GM18858 (cell line): ENCODE measurements at regions not wholly inside any gene's neighbourhood (a gene's known extent, or its start where the extent isn't known, plus 50 kb on each side); places are given as distances from the start of the nearest gene placed in this dataset.
"Not testable (repeated sequence)": the region's sequence is repeated elsewhere in the genome, so short reads cannot be mapped to it uniquely, and the experiment has no call there.

ENCODE experiments used
- ATAC-seq: cut with Tn5 transposase; IDR thresholded peaks from one replicate; pipeline ENCODE4 v1.9.1; 2021; ENCODE audit not compliant: unreplicated experiment

DNA sequence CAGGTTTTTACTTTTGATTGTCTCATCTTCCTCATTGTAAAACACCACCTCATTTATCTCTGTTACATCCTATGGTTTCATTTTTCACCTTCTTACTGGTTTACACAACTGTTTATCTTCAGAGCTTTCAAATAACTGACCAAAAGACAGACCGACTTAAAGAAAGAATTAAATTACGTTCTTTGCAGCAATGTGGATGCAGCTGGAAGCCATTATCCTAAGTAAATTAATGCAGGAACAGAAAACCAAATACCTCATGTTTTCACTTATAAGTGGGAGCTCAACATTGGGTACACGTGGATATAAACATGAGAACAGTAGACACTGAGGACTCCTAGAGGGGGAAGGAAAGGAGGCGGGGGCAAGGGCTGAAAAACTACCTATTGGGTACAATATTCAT is 729.0 kb upstream of the USP15 start:
- ATAC-seq: no peak

DNA sequence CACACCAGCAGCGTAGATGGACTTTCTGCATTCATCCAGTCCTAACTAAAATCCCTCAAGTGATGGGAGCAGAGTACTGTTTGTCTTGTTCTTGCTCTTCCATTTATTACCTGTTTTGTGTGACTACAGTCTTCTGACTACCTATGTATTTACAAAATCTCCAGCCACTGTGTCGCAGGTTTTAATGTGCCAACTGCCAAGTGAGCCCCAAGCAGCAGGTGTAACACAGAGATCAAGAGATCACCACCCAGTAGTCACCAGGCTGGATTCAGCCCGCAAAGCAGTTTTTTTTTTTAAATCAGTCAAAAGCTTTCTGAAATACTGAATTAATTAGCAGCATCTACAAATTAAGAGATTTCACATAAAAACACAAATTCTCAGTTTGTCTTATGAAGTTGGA is 724.1 kb upstream of the USP15 start:
- no peak for ATAC-seq

DNA sequence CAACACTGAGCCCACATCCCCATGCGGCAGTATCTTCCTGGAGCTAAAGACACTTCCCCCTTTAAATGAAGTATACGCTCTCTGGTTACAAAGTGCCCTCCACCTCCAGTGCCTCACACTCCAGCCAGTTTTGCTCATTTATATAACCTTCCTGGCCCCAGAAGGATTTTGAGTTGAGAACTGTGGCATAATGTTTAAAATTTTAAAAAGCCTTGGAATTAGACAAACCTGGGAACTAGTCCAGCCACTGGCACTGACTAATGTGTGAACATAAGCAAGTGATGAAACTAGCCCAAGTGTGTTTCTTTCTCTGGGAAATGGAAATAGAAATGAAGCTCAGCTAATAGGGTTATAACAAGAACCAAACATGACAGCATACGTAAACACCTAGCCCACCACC is 723.7 kb upstream of the USP15 start:
- ATAC-seq: no peak

DNA sequence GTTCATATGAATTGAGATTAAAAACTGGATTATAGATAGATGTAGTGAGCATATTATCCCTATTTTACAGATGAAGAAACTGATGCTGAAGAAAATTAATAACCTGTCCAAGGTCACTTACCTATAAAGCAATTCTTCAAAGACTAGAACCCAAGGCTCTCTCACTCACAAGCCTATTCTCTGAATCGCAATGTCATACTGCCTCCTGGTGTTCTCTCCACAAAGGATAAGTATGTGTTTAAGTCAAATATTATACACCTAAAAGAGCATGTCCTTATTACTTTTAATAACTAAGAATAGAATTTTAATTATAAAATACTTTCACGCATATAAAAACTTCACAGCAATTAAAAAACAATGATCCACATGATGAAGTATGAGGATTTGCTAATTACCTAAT is 721.3 kb upstream of the USP15 start:
- no peak for ATAC-seq

DNA sequence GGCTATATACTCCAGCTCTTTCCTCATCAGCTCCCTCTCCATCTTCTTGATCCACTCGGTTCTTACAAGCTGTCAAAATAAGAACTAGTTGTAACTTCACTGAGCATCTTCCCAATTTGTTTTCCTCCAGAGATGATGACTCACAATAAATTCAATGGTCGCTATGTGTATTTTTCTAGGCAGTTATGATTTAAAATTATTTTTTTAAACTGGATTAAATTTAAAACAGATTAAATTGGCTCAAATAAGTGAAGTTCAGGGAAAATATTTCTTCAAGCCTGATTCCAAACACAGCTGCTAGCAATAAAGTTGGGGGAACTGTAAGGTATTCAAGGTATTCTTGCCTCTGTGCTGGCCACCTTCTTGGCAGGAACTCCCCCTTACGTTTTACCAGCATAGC is 717.7 kb upstream of the USP15 start:
- no peak for ATAC-seq

DNA sequence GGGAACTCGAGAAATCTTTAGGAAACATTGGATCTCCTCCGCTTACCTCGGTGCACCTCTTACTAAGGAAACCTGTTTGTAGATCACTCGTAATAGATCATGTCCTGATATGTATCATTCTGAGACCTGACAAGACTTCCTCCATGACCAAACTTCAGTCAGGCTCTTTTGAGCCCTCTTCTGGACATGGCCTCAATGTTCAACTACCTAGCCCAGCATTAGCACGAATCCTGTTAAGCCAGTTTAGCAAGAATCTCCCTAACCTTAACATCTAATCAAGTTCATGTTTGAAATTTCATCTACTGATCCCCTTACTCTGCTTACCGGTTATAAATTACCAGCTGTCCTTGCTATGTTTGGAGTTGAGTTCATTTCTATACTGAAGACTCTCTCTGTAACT is 713.9 kb upstream of the USP15 start:
- ATAC-seq: no peak

DNA sequence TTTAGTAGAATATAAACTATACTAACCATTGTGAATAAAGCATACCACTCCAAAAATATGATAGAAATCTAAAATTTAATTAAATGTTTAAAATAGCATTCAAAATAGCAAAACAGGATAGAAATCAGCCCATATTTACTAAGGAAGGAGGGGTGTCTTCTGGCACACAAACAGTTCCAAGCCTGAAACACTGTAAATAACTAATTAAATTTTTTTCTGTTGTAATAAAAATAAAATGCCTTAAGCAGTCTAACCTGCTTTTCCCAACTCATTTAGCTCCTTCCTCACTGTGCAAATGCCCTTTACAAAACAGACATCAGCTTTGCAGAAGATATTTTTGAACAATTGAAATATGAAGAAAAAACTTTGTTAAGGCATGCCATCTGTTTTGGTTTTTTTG is 707.1 kb upstream of the USP15 start:
- ATAC-seq: no peak

DNA sequence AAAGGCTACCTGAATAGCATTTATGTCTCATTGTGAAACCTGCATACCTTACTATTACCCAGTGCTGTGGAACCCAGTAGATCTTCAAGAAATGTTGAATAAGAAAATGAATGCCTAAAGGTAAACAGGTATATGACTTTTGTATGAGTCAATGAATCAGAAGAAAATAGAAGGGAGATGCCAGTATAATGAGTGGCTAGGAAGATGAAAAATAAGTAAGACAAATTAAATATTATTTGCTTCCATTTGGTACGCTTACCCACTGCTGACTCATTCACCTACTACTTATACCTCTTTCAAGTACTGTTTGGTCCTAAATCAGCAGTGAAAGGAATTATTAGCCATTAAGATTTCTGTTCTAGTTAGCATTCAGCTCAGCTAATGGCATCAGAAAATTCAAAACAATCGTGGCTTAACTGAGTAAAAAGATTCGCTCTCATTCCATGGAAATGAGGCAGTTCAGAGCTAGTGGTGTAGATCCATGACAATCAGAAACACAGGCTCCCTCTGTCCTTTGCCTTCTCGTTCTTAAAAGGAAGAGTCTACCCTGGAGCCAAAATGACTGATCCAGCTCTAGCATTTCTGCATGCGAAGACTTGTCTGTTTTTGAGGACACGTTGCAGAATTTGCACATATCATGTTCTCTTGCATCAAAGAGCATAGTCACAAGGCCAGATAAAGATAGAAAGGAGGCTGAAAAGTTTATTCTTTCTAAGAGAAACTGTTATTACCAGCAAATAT is 705.8 kb upstream of the USP15 start:
- ATAC-seq: no peak

DNA sequence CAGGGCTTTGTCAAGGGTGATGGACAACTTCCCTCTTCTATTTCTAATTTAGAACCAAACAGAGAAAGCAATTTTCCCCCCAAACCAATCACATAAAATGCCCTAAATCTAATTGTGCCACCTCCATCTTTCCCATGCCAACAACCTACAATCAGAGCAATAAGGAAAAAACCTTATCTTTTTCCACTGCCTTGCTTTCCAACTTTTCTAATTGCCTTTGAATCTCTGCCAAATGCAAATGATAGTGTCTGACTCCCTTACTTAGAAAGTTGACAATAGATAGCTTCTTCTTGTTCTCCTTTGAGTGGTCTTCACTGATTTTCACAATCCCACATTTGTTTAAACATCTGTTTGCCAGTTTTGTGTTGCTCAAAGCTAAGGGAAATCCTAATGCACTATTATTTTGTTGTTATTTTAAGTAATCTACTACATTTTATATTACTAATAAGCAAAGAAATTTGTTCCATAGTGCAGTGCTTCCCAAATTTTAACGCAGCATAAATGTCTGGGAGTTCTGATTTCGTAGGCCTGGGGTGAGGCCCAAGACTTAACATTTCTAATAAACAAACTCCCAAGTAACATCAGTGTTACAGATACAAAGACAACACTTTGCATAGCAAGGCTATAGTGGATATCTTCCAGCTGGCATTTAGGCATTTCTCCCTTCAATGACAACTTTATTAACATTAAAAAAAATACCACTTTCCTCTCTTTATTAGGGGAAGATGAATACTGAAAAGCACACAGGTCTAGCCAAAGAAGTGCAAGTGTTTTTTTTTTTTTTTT is 696.3 kb upstream of the USP15 start:
- no peak for ATAC-seq

DNA sequence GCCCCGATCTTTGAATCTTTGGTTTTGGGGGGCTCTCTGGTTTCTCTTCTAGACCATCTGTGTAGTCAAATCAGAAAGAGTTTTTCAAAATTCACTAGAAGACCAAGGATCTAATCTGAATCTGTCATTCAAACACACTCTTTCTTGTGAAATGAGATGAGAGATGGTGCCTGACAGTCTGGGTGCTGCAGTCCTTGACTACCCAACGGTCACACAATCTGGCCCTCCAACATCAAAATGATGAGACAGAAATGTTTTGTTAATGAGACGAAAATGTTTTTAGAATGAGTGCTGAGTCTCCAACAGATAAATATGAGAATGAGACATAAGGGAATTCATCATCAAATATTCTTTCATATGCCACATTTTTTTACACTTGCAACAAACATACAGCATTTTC is 695.7 kb upstream of the USP15 start:
- ATAC-seq: no peak

DNA sequence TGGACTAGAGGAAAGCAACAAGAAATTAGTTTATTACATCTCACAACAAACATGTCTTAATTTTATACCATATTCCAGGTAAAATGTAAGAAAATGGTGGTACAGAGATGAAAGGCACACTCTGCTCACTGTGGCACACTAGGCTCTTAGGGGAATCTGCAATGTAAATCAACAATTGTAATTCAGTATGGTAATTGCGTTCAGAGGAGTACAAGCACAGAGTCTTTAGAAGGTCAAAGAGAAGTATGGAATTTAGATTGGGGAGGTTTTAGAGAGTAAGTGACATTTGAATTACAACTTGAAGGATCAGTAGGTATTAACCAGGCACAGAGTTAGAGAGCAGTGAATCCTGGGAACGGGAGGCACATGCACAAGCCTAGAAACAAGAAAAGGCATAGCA is 694.0 kb upstream of the USP15 start:
- ATAC-seq: no peak

DNA sequence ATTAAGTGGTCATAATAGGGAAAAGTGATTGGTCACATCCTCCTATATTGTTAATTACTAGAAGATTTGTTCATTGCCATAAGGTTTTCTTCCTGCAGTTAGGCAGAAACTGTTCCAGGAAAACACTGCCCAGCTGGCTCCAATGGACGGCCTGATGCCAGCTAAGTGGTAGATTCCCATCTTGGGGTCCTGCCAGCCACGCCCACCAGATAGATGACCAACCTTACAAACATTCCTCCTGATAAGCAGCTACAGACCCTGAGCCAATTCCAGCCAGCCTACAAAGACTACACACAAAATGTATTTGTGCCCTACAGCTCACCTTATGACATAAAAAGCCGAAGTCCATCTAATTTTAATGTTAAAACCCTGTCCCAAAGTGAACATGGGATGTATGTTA is 685.9 kb upstream of the USP15 start:
- no peak for ATAC-seq

DNA sequence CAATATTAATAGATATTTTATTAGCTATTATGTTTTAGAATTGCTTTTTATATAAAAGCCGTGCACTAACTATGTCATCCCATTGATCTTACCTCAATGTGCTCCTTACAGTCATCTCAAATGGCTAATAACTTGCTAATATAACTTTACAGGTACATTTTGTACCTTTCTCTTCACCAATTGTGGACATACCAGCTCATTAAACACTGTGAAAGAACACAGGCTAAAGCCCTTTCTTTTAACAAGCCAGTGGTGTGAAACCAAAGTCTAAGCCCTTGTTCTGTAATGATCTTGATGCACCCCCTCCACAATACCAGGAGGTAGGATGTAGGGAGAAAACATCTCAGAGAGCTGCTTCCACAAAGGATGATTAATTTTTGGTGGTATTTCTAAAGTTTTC is 675.3 kb upstream of the USP15 start:
- no peak for ATAC-seq

DNA sequence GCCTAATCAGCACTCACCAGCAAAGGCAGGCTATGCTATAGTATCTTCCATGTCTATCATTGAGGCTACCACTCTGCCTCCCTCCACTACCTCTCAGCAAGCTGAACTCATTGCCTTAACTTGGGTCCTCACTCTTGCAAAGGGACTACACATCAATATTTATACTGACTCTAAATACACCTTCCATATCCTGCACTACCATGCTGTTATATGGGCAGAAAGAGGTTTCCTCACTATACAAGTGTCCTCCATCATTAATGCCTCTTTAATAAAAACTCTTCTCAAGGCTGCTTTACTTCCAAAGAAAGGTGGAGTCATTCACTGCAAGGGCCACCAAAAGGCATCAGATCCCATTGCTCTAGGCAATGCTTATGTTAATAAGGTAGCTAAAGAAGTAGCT is 669.3 kb upstream of the USP15 start:
- ATAC-seq: not testable (repeated sequence)

DNA sequence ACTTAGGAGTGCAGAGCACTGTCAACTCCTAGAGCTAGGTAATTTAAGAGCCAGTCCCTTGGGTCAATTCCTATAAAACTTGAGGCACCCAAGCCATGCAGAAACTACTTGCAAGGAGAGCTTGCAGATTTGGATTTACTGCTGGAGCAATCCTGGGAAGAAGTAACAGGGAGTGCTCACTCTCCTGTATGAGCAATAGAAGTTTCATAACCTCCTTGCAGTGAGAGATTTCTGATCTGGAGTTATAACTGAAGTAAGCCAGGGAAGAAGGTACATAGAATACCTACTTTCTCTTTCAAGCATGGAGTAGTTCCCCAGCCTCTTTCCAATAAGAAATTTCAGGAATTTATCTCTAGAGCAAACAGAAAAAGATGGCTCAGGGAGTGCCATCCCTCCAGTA is 650.1 kb upstream of the USP15 start:
- ATAC-seq: no peak

DNA sequence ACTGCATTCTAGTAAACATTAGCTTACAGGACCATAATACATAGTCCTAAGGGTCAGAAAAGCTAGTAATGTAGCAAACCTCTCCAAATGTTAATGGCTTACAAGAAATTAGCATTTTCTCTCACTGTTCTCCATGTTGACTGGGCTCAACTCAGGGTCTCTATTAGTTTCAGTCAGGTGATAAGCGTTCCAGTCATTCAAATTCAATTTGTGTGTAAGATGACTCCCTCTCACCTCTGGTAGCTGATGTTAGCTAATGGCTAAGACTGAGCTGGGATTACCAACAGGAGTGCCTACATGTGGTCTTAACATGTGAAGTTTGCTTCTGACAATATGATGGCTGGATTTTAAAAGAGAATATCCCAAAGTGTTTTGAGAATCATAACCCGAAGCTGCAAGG is 630.5 kb upstream of the USP15 start:
- ATAC-seq: no peak

DNA sequence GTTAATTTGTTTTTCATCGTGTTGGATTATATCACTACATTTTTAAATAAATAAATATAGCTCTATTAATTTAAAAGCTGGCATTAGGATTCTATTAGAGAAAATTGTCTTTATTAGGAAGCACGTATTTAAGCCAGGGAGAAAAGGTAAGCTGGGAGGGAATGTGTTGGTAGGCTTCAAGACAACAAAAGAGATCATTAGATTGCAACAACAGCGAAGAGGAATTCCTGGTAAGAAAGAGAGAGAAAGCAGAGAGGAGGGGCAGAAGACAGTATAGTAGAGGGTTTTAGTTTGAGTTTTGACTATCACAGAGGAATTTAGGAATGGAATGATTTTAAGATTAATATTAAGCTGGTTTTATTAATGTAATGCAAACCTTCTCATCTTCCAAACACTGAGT is 613.6 kb upstream of the USP15 start:
- no peak for ATAC-seq

DNA sequence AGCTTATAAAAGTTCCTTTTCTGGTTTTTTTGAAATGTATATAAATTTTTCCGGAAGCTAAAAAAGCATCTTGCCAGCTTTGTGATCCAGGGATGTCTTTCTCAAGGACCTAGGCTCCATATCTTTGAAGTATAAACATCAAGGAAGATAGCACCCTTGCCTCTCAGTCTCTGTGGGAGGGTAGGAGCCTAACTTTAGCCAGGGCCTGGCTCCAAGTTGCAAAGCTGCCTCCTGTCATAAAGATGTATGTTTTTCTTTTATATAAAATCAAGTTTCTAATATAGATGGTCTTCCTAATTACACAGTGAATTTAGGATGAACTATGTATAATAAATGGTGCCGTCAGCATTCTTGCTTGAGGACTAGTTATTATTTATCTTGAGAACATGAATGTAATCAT is 612.6 kb upstream of the USP15 start:
- no peak for ATAC-seq

DNA sequence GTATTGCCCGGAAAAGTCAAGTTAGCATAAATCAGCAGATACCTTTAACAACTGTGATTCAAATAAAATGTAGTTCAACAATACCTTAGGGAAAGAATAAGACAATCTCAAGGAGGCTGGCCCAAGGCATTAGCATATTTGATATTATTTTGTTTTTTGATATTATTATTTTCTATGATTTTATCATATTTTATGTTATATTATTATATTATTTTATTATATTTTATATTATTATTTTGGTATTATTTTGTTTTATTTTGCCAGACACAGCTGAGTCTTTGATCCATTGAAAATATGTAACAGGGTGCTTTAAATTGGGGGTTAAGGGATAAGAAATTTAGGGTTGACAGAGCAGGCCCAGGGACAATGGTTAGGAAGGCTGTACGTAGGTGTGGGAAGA is 607.9 kb upstream of the USP15 start:
- no peak for ATAC-seq

DNA sequence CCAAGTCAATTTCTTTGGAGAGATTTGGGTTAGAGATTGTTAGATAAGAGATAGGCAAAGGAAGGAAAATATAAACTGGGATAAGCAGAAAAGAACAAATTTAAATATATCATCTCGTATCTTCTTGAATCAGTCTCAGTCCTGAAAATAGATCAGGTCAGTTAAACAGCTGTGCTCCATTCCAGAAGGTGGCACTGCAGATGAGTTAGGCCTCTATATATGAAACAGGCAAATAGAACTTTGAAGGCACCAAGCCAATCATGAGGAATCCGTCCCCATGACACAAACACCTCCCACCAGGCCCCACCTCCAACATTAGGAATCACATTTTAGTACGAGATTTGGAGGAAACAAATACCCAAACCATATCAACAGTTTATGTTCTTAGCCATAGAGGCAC is 605.5 kb upstream of the USP15 start:
- ATAC-seq: no peak

DNA sequence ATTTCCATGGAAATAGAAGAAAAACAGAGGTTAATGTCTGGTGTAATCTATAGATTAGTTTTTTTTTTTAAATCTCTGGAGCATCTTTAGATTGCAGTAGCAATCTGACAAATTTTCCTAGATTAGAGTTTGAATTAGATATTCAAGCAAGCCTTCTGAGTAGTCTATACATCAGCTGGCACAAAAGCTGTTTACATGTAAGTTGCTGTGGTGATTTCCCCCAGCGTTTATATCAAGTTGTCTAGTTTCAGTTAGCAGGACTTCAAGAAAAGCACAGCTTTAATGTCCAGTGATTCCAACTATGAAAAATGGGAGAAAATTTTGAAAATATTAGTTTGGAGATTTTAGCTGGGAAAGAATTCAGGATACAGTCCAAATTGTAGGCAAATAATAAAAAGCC is 605.0 kb upstream of the USP15 start:
- no peak for ATAC-seq

DNA sequence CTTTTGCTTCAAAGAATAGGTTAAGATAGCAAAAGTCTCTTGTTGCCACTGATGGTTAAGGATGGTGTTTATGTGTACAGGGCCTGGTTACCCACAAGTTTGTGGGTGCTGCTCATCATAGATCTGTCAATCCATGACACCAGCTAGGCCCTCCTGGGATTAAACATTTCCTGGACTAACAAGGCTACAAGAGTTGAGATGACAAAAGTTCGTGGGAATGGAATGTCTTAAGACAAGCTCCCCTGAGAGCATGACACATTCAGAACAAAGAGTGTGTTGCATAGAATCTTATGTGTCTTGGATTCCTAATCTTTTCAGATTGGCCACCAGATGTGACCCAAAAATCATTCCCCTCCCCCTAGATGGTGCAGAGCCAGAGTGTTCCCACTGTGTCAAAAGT is 592.5 kb upstream of the USP15 start:
- no peak for ATAC-seq

DNA sequence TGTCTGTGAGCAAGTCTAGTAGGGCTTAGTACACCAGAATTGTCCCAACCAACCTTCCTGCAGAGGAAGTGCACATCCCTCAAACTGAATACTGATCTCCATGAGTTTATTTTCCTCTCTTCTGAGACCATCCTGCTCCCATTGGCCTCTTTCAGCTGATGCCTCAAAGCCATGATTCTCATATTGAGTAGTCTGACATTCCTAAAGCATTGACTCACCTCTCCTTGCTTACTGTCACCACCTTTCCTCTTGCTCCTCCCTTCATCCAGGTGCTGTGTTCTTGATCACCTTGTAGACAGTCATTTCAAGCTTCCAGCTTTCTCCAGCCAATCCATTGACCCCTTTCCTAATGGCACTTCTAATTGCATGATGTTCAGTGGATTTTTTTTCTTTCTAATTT is 583.7 kb upstream of the USP15 start:
- no peak for ATAC-seq
